ENCODE measurements at regions not wholly inside any gene's neighbourhood (a gene's known extent, or its start where the extent isn't known, plus 50 kb on each side); places are given as distances from the start of the nearest gene placed in this dataset.
"Not testable (repeated sequence)": the region's sequence is repeated elsewhere in the genome, so short reads cannot be mapped to it uniquely, and the experiment has no call there.

GRCh38 chr2:182594286-182594685 lies 121.8 kb upstream of the DNAJC10 start:
- DNase-seq (ENCODE audit: low read depth, low spot score), result no peak

GRCh38 chr2:182595650-182596049 lies 120.4 kb upstream of the DNAJC10 start:
- no peak for DNase-seq (ENCODE audit: low read depth, low spot score)

- DNase-seq (ENCODE audit: low read depth, low spot score), result no peak
Measured at GRCh38 chr2:182597570-182598295, 118.3 kb upstream of the DNAJC10 start.

GRCh38 chr2:182598626-182599025 lies 117.4 kb upstream of the DNAJC10 start:
- no peak for DNase-seq (ENCODE audit: low read depth, low spot score)

GRCh38 chr2:182605166-182605565 lies 110.9 kb upstream of the DNAJC10 start:
- no peak for DNase-seq (ENCODE audit: low read depth, low spot score)

- DNase-seq (ENCODE audit: low read depth, low spot score), result no peak
Measured at GRCh38 chr2:182606728-182607681, 109.1 kb upstream of the DNAJC10 start.

GRCh38 chr2:182608181-182608845 lies 107.7 kb upstream of the DNAJC10 start:
- no peak for DNase-seq (ENCODE audit: low read depth, low spot score)

- DNase-seq (ENCODE audit: low read depth, low spot score), result not testable (repeated sequence)
Measured at GRCh38 chr2:182609005-182609404, 107.1 kb upstream of the DNAJC10 start.

- DNase-seq (ENCODE audit: low read depth, low spot score), result no peak
Measured at GRCh38 chr2:182610231-182610630, 105.8 kb upstream of the DNAJC10 start.

GRCh38 chr2:182611009-182611408 lies 105.0 kb upstream of the DNAJC10 start:
- DNase-seq (ENCODE audit: low read depth, low spot score), result no peak

- DNase-seq (ENCODE audit: low read depth, low spot score), result no peak
Measured at GRCh38 chr2:182615036-182615435, 101.0 kb upstream of the DNAJC10 start.

- no peak for DNase-seq (ENCODE audit: low read depth, low spot score)
Measured at GRCh38 chr2:182616471-182617393, 99.3 kb upstream of the DNAJC10 start.

- DNase-seq (ENCODE audit: low read depth, low spot score), result no peak
Measured at GRCh38 chr2:182618672-182619079, 97.4 kb upstream of the DNAJC10 start.

- no peak for DNase-seq (ENCODE audit: low read depth, low spot score)
Measured at GRCh38 chr2:182619276-182619675, 96.8 kb upstream of the DNAJC10 start.

GRCh38 chr2:182621191-182621590 lies 94.9 kb upstream of the DNAJC10 start:
- no peak for DNase-seq (ENCODE audit: low read depth, low spot score)

- no peak for DNase-seq (ENCODE audit: low read depth, low spot score)
Measured at GRCh38 chr2:182621810-182622209, 94.2 kb upstream of the DNAJC10 start.

- no peak for DNase-seq (ENCODE audit: low read depth, low spot score)
Measured at GRCh38 chr2:182622231-182622630, 93.8 kb upstream of the DNAJC10 start.

GRCh38 chr2:182625814-182626213 lies 90.2 kb upstream of the DNAJC10 start:
- no peak for DNase-seq (ENCODE audit: low read depth, low spot score)

GRCh38 chr2:182628916-182629315 lies 87.1 kb upstream of the DNAJC10 start:
- no peak for DNase-seq (ENCODE audit: low read depth, low spot score)

- no peak for DNase-seq (ENCODE audit: low read depth, low spot score)
Measured at GRCh38 chr2:182630207-182630606, 85.8 kb upstream of the DNAJC10 start.

- DNase-seq (ENCODE audit: low read depth, low spot score), result no peak
Measured at GRCh38 chr2:182631299-182631698, 84.8 kb upstream of the DNAJC10 start.
